ENCODE measurements at regions not wholly inside any gene's neighbourhood (a gene's known extent, or its start where the extent isn't known, plus 50 kb on each side); places are given as distances from the start of the nearest gene placed in this dataset.

- CTCF ChIA-PET: no interaction called here
- POLR2A ChIA-PET: no interaction called here
- DNase-seq: no peak
- Mint-ChIP-seq H3K27ac (no peak overlapping the region), H3K36me3 (ENCODE audit: low read depth) (no peaks in the 10 kb centered on the region), H3K27me3 (no peaks in the 10 kb centered on the region), H3K4me1 (ENCODE audit: low read depth) (no peaks in the 10 kb centered on the region), H3K9me3 (no peaks in the 10 kb centered on the region), H3K4me3 (no peak overlapping the region)
- intact Hi-C loops (cut with micrococcal nuclease): no loop called here
- no peak for ATAC-seq
- TF ChIP-seq, protein P1, sequence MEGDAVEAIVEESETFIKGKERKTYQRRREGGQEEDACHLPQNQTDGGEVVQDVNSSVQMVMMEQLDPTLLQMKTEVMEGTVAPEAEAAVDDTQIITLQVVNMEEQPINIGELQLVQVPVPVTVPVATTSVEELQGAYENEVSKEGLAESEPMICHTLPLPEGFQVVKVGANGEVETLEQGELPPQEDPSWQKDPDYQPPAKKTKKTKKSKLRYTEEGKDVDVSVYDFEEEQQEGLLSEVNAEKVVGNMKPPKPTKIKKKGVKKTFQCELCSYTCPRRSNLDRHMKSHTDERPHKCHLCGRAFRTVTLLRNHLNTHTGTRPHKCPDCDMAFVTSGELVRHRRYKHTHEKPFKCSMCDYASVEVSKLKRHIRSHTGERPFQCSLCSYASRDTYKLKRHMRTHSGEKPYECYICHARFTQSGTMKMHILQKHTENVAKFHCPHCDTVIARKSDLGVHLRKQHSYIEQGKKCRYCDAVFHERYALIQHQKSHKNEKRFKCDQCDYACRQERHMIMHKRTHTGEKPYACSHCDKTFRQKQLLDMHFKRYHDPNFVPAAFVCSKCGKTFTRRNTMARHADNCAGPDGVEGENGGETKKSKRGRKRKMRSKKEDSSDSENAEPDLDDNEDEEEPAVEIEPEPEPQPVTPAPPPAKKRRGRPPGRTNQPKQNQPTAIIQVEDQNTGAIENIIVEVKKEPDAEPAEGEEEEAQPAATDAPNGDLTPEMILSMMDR (IDR thresholded peaks at IDR 0.05): no peak
Observed at GRCh38 chr17:53133876-53134275, 688.9 kb upstream of the KIF2B start.

GRCh38 chr17:53129863-53130262 lies 692.9 kb upstream of the KIF2B start:
- H3K27ac Mint-ChIP-seq: no peak overlapping the region
- ChIA-PET POLR2A (no interaction called here), CTCF (no interaction called here)
- DNase-seq (no peak), ATAC-seq (no peak)
- H3K4me3 Mint-ChIP-seq: no peak overlapping the region
- intact Hi-C loops (cut with micrococcal nuclease): no loop called here
- no peaks in the 10 kb centered on the region for H3K4me1 Mint-ChIP-seq (ENCODE audit: low read depth)
- H3K27me3 Mint-ChIP-seq: no peaks in the 10 kb centered on the region
- no peaks in the 10 kb centered on the region for H3K36me3 Mint-ChIP-seq (ENCODE audit: low read depth)
- no peaks in the 10 kb centered on the region for H3K9me3 Mint-ChIP-seq
- TF ChIP-seq, protein P1 (IDR thresholded peaks at IDR 0.05): no peak

DNA sequence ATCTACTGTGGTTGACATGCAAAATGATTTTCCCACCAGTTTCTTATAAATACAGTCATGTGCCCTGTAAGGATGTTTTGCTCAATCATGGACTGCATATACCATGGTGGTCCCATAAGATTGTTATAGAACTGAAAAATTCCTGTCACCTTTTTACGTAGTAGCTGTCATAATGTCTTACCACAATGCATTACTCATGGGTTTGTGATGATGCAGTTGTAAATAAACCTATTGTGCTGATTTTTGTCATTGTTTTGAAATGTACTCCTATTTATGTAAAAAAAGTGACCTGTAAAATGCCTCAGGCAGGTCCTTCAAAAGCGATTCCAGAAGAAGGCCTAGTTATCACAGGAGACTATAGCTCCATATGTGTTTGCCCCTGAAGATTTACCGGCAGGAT lies 695.4 kb upstream of the KIF2B start:
- CTCF ChIA-PET: no interaction called here
- Mint-ChIP-seq H3K27ac (no peak overlapping the region), H3K4me3 (no peak overlapping the region)

GRCh38 chr17:53122966-53123365 lies 699.8 kb upstream of the KIF2B start:
- no peaks in the 10 kb centered on the region for H3K27me3 Mint-ChIP-seq
- intact Hi-C loops (cut with micrococcal nuclease): no loop called here
- ATAC-seq: no peak

More for the DNA sequence above, 695.4 kb upstream of the KIF2B start:
- Mint-ChIP-seq H3K27me3 (no peaks in the 10 kb centered on the region), H3K36me3 (ENCODE audit: low read depth) (no peaks in the 10 kb centered on the region), H3K9me3 (no peaks in the 10 kb centered on the region), H3K4me1 (ENCODE audit: low read depth) (no peaks in the 10 kb centered on the region)
- DNase-seq: no peak
- no peak for ATAC-seq
- TF ChIP-seq, protein P1 (IDR thresholded peaks at IDR 0.05): no peak
- POLR2A ChIA-PET: no interaction called here
- intact Hi-C loops (cut with micrococcal nuclease): no loop called here

DNA sequence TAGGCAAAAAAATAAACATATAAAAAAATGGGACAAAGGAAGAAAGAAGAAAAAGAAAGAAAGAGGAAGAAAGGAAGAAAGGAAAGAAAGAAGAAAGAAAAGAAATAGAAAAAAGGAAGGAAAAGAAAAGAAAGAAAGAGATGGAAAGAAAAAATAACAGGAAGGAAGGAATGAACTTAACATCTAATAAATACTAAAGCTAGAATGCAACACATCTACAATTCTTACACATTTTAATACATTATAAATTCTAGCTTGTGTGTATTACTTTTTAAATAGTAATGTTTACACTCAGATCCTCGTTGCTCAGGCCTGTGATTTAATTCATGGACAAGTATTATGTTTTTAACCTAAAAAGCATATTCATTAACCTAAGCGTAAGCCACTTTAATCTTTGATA lies 703.0 kb upstream of the KIF2B start:
- ChIA-PET CTCF (no interaction called here), POLR2A (no interaction called here)
- no peaks in the 10 kb centered on the region for H3K27me3 Mint-ChIP-seq
- no peaks in the 10 kb centered on the region for H3K4me1 Mint-ChIP-seq (ENCODE audit: low read depth)
- no peak overlapping the region for H3K27ac Mint-ChIP-seq
- intact Hi-C loops (cut with micrococcal nuclease): no loop called here
- ATAC-seq (no peak), DNase-seq (no peak)
- TF ChIP-seq, protein P1 (IDR thresholded peaks at IDR 0.05): no peak
- peaks cover 19% of the 10 kb centered on the region for H3K9me3 Mint-ChIP-seq
- H3K36me3 Mint-ChIP-seq (ENCODE audit: low read depth): no peaks in the 10 kb centered on the region
- H3K4me3 Mint-ChIP-seq: no peak overlapping the region

More at GRCh38 chr17:53122966-53123365, 699.8 kb upstream of the KIF2B start:
- Mint-ChIP-seq H3K27ac (no peak overlapping the region), H3K9me3 (peaks cover 3% of the 10 kb centered on the region), H3K4me3 (no peak overlapping the region), H3K4me1 (ENCODE audit: low read depth) (no peaks in the 10 kb centered on the region), H3K36me3 (ENCODE audit: low read depth) (no peaks in the 10 kb centered on the region)
- CTCF ChIA-PET: no interaction called here
- POLR2A ChIA-PET: no interaction called here
- TF ChIP-seq, protein P1 (IDR thresholded peaks at IDR 0.05): no peak
- no peak for DNase-seq

All from activated CD8-positive, alpha-beta T cell treated with anti-CD3 and anti-CD28 coated beads for 36 hours (primary cell).